ENCODE measurements at regions not wholly inside any gene's neighbourhood (a gene's known extent, or its start where the extent isn't known, plus 50 kb on each side); places are given as distances from the start of the nearest gene placed in this dataset.

DNA sequence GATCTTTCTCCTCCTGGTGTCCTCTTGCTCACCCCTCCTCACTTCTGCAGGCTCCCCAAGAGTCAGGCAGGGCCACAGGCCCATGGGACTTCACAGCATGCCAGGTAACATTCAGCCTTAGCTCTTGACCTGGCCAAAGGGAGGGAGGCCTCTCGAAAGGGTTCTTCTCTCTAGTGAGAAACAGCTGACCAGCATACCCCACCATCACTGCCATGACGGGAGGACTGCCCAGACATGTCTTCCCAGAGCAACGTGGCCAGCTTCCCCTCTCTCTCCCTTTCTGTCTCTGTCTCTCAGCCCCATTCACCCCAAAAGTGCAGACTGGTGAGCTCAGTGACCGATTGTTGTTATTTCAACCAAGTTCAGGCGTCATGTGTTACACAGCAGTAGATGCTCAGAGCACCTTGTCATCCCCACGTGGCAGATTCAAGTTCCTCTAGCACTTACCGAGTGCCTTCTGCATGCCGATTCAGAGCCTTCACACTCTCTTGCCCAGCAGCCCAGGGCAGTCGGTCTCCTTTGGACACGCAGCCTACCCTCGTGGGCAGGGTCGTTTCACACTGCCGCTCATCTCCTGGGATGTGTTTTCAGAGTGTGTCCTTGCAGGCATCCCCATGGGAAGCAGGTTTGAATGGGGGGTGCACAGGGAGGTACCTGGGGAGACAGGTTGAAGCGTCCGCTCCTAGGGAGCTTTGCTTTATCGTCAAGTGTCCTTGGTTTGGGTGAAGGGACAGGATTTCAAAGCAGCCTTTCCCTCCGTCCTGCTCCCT, 259.9 kb downstream of the NDUFA10 start:
- DNase-seq (ENCODE audit: low spot score), result no peak

DNA sequence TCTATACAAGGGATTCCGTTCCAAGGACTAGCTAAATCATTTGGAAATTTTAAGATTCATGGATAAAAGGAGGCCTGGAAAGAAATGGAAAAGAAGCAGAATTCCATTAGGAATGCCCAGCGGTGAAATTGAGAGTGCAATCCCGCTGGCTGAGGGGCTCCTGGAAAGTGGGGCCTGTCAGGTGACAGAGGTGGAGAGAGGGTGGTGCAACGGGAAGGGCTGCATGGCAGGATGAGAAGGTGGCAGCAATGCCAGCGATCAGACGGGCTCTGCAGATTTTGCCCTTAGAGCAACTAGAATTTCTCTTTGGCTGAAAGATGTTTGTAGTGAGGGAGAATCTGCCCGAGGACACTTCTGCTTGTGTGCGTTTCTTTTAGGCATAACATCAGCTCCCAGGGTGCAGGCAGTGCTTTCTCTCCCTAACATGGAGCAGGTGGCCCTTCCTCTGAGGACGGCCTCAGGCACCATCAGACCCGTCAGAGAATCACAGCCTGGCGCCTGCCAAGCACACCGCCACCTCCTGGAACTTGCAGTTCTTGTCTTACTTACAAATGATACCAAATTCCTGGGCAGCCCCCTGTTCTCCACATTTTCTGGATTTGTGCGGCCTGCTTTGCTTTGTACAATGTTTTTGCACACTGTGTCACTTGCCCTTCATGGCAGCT, 261.6 kb downstream of the NDUFA10 start:
- no peak for DNase-seq (ENCODE audit: low spot score)

DNA sequence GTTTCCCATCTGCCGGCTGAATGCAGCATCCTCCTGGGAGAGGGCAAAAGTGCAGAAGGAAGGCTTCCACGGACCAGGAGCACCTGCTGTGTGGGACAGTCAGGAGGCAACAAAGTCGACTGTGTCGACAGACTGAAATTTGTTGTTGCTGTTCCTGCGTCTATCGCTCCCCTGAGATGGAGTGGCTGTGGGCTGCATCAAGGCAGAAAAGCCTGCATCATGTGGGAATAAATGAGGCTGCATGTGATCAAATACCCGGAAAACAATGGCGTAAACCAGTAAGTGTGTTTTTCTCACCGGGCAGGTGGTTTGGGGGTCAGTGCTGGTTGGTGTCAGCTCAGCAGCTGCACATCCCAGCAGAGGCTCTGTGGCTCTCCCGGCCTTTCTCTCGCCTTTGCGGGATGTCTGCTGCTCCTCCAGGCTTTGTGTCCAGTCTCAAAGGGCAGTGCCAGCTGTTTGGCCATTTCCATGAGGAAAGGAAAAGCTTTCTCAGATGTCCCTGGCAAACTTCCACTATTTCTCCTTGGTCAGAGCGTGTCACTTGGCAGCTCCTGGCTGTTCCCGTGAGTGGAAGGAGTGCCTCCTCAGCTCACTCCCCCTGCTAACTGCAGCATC, 262.4 kb downstream of the NDUFA10 start:
- no peak for DNase-seq (ENCODE audit: low spot score)

DNA sequence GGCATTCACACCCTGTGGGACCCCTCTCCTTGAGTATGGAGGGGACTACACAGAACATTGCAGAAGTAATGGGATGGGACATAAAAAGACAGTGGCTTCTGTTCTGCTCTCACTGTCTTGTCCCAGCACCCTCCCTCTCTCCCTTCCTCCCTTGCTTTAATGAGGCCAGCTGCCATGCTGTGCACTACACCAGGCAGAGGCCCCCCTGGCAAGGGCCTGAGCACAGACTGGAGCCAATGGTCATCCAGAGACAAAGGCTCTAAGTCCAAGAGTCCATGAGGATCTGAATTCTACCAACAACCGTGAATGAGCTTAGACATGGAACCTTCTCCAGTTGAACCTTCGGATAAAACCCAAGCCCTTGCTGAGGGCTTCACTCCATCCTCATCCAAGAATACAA, 263.0 kb downstream of the NDUFA10 start:
- DNase-seq (ENCODE audit: low spot score), result no peak

DNA sequence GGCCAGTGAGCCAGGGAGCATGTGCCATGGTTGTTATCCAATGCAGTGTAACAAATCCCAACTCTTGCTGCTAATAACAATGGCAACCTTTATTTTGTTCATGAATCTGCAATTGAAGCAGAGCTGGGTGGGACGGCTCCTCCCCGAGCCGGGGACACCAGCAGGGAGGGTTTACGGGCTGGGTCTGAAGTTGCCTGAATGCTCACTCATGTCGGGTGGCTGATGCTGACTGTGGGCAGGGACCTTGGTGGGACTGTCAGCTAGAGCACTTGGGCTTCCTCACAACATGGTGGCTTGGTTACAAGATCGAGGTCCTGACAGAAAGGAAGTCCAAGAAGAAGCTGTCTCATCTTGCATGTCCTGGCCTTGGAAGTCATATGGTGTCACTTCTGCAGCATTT, 264.5 kb downstream of the NDUFA10 start:
- no peak for DNase-seq (ENCODE audit: low spot score)

DNA sequence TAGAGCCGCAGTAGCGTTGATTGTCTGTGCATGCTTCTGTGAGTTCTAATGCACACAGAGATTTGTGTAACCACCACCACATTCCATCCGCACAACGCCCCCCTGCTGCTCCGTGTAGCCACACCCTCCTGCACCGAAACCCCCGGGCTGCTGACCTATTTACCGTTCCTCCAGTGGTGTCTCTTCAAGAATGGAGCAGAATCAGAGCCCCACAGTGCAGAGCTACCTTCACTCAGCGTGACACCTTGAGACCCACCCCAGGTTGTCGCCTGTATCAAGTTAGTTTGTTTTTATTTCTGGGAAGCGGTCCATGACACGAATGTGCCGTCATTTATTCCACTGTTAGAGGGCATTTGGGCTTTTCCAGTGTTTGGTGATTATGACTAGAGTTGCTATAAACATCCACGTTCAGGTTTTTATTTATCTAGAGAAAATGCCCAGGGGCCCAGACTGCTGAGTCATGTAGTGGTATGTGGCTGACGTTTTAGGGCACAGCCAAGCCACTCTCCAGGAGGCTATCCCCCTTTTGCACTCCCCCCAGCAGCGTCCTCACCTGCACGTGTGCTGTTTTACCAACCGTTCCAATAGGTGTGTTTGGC, 266.8 kb downstream of the NDUFA10 start:
- DNase-seq (ENCODE audit: low spot score), result peak; percentile 58

DNA sequence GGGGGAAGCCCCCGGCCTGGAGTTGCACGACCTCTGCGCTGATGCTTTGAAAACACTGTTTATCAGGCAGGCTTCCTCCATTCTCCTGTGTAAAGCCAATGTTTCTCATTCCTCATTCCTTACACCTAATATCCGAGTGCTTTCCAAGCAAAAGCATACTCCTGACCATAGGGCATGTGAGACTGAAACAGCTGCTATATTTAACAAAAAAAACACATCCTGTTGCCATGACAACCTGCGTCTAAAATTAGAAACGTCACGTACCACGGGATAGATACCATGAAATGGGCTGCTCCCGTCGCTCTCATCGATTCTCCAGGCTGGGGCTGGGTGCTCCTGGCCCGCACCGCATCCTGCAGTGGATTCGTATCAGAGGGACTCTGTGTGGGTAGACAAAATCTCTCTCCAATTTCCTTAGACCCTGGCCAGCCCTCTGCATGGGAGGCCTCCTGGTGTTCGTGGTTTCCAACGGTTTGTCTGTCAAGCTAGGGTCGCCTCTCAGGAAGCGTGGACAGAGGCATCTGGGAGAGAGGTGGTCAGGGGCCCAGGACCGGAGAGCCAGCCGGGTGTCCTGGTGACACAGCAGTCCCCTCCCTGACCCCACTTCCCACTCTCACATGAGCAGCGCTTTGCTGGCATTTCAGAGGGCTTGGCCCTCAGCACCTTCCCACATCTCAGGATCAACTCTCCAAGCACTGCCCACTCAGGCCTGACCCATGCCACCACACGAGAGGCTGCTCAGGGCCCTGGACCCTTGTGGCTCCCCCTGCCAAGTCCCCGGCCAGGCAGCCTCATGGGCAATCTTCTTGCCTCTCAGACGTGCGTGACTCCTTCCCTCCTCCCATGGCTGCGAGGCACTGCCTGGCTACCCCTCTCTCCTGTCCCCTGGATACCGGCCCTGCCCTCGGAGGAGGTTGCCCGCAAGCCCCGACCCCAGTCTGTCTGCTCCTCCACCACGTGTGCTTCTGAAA, 268.1 kb downstream of the NDUFA10 start:
- no peak for DNase-seq (ENCODE audit: low spot score)

DNA sequence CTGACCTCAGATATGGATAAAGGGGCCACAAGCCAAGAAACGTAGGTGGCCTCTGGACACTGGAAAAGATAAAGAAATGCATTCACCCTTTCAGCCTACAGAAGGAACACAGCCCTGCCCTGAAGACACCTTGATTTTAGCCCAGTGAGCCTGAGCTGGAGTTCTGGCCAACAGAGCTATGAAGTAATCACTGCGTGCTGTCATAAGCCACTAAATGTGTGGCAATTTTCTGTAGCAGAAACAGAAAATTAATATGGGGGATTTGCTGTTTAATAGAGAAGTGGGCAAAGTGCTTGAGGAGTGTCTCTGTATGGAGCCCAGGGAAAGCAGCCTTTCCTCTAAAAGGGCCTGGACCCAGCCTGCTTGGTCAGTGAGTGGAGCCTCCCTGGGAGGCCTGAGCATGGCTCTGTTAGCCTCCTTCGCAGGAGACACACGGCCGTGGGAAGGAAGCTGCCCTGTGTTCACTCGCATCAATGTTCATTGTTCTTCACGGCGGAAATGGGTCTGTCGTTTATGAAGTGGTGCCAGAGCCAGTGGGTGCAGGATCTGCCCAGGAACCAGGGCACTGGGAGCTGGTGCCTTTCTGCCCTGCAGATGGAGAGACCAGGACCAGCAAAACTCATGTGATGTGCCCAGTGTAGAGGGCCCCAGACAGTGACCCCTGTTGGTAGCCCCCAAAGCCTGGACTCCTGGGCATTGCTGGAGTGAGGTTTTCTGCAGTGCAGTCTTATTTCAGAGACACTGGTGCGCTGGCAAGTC, 268.9 kb downstream of the NDUFA10 start:
- DNase-seq (ENCODE audit: low spot score), result no peak

DNA sequence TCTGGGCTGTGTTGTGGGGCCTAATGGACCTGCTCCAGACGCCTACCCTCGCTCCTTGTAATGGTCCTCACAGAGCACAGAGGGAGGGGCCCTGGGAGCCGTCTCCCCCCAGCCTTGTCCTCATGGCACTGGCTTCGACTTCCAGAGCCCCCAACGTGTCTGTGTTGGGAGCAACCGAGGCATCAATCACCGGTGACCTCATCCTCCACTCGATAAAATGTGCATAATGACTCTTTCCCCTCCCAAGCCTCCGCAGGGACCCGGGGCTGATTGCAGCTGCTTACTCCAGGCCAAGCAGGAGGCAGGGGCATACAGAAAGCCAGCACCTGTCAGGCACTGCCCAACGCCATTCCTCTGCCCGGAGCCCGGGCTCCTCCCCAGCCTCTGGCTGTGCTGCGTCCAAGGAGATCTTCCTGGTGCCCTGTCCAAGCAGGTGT, 271.7 kb downstream of the NDUFA10 start:
- DNase-seq (ENCODE audit: low spot score), result no peak

DNA sequence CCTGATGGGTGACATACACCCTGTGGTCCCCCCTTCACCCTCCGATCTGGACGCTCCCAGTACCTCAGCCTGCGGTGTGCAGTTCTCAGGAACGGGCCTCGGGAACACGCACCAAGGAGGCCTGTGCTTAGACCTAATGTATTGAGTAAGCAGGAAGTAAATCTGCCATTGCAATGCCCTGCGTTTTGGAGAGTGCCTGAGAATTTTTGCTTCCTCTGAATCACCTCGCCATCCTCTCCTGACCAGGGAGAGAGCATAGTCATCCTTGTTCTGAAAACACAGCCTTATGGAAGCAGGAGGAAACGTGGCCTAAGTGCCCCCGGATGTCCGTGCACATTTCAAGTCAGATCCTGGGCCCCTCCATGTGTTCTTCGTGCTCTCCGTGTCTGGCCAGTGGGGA, 272.2 kb downstream of the NDUFA10 start:
- no peak for DNase-seq (ENCODE audit: low spot score)

DNA sequence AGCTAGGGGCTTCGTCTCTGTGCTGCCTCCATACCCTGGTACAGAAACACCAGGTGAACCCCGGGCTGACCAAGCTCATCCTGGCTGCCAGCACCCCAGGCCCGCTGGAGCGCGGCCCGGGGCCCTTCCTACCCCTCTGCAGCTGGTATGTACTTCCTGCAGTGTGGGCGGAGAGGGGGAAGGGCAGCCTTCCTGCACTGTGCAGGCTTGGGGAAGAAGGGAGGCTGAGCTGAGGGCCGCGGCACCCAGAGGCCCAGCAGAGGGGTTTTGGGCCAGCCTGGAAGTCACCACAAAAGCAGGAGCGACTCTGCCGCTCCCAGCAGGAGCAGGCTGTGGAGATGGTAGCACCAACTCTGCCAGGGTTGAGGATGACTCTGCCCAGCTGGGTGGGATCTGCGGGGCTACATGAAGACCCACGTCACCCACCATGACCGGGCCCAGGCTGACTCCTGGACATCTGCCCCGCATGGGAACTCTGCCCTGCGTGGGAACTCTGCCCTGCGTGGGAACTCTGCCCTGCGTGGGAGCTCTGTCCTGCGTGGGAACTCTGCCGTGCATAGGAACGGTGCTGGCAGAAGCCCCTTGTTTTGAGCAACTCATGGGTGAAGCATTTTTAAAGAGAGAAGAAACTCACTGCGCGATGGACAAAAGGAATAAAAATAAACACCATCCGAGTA, 273.3 kb downstream of the NDUFA10 start:
- no peak for DNase-seq (ENCODE audit: low spot score)

DNA sequence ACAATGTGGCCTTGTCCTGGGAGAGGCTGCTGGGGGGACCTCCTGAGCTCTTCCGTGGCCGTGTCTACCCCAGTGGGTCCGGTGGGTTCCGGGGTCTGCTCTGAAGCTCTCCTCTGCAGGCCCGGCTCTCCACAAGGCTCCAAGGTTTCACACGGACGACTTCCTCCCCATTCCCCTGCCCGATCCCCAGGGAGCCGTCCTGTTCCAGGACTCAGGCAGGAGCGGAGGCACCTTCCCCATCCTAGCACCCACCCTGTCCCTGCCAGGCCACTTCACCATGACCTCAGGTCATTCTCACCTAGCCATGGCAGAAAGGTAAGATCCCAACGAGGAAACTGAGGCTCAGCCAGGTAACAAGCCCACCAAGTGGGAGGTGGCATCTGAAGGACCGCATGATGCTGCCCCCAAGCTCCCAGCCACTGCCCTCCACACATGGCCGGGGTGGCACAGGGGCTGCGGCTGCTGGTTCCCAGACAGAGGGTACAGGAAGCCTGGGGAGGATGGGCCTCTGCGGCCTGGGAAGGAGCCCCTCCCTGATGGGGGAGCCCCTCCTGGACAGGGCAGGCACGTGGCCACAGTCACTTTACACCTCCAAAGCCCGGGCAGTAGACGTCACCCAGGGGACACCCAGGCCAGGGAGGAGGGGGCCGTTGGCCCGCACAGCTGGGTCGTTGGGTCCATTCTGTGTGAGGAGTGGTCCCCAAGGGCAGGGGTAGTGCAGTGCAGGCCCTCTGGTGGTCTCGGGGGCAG, 274.0 kb downstream of the NDUFA10 start:
- DNase-seq (ENCODE audit: low spot score), result no peak

DNA sequence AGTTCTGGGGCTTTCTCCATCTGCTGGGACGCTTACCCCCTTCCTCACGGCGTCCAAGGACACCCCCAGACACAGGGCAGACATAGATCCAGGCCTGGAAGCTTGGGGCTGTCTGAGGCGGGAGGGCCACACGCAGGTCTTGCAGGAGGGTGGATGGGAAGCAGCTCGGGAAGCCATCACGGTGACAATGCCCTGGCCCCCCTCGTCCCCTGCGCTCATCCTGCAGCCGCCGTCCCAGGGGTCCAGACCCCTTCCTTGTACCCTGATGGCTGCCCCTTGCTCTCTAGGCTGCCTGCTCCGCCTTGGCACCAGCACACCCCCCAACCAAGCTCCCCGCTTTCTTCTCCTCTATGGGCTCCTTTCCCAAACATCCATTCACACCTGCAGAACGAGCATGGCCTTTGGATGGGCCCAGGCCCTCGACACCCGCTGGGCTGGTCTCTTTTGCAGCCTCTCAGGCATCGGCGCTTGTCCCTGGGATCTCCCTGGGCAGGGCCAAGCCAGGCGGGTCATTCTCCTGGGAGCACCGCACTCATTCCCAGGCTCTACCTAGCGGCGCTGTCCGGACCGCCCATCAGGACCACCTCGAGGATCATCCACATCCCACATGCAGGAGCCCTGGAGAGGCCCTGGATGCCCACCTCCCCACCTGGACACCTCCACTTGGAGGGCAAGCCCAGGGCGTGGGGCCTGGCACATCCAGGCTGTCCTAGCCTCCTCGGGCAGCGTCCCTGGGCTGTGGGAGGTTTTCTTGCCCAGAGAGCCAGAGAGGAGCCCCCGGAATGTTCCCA, 274.9 kb downstream of the NDUFA10 start:
- DNase-seq (ENCODE audit: low spot score), result no peak

DNA sequence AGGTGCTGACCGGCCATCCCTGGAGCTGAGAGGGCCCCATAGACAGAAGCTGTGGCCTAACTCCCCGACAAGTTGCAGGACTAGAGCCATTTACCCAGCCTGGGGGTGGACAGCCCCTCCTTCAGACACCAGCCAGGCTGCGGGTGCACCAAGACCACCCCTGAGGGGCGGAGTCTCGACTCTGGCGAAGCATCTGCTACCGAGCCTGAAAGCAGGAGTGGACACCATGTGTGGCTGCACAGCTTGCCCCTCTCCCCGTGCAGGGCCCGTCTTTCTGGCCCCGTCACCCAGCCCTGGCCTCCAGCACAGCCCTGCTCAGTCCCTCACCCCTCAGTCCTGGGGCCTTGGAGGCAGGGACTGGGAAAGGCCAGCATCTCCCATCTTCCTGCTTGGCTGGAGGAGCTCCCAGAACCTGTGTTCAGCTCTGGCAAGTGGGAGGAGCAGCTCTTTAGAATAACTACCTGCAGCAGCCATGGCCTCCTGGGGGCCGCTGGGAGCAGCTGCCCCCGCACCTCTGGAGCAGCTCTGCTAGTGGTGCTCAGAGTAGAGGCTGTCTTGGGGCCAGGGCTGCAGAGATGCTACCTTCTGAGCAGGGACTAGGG, 275.8 kb downstream of the NDUFA10 start:
- no peak for DNase-seq (ENCODE audit: low spot score)

DNA sequence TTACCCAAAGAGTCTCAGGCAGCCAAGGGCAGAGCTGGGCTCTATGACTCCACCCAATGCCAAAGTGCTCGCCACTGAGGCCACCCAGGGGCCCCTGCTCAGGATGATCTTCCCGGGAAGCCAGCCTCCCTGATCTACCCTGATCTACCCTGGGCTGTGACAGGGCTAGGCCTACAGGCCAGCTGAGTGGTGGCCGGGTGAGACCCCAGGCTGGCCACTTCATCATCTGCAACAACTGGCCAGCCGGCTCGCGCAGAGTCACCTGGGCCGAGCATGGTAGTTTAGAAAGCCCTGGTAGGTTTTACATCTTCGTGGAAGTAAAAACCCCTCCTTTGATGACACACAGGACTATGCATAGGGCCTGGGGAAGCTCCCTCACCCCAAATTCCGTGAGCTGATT, 276.3 kb downstream of the NDUFA10 start:
- no peak for DNase-seq (ENCODE audit: low spot score)

DNA sequence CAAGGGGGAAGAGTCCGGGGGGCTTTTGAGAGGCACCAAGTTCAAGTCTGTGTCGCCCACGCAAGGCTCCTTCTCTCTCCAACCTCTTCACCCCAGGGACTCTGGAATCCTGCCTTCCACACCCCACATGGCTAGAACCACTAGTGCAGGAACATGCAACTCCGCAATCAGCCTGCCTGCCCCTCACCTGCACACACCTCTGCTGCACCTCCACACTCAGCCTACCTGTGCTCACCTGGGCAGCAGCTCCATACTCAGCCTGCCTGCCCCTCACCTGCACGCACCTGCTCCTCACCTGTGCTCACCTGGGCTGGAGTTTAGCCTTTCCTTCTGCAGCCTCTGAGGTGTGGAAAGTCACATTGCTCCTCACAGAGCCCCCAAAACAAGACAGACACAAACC, 277.4 kb downstream of the NDUFA10 start:
- DNase-seq (ENCODE audit: low spot score), result no peak

DNA sequence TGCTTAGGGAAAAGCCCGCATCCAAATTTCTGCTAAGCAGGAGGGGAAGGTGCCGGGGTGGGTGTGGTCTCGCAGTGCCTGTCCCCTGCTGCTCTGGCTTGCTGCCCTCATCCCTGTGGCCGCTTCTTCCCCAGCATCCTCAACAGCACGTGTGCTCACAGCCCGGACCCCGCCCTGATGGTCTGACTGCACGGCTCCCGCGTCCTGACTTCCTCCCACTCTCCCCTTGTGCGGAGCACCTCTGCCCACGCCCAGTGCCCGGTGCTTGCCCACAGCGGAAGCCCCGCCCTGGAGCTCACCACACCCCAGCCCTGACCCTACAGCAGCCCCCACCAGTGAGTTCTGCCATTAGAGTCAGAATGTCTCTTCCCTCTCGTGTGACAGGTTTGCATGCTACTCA, 277.9 kb downstream of the NDUFA10 start:
- no peak for DNase-seq (ENCODE audit: low spot score)

DNA sequence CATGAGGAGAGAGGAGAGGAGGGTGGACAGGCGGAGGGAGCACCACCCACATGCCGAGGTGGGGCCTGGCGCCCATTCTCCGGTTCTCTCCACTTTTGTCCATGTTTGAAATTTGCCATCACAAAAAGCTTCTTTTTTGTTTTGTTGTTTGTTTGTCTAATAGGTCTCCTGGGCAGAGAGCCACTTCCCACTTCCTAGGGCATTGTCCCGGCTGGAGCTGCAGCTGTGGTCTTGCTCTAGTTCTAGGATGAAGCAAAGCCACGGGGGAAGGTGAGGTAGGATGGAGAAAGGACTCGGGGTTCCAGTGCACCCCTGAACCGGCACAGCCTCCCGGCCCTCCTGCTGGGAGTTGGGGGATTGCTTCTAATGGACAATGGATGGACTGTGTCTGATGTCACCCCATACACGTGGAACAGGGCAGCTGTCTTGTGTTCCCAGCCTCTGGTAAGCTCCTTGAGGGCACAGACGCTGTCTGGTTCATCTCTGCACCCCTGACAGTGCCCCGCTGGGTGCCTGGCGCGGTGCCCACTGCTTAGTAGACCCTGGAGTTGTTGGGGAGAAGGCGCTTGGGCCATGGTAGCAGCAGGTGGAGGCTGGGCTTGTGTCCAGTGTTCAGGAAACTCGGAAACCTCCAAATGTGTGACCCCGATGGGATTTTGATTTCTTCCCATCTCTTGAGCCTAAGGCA, 278.4 kb downstream of the NDUFA10 start:
- DNase-seq (ENCODE audit: low spot score), result no peak
